Neural crest cell (in vitro differentiated cells): ENCODE measurements at regions not wholly inside any gene's neighbourhood (a gene's known extent, or its start where the extent isn't known, plus 50 kb on each side); places are given as distances from the start of the nearest gene placed in this dataset.

Source experiments
- DNase-seq: peaks from one replicate; pipeline ENCODE4 v3.0.0; 2021; ENCODE audit warnings: low read depth, mixed read lengths, low spot score
- H3K27ac Mint-ChIP-seq: one replicate; pipeline ENCODE4 v1.8.0; 2021; ENCODE audit warnings: mild to moderate bottlenecking, mixed read lengths; ENCODE audit not compliant: unreplicated experiment
- H3K27me3 Mint-ChIP-seq: 2 replicates; pipeline ENCODE4 v1.8.0; 2021; ENCODE audit warnings: low read depth, mild to moderate bottlenecking, mixed read lengths
- H3K36me3 Mint-ChIP-seq: 2 replicates; pipeline ENCODE4 v1.8.0; 2021; ENCODE audit warnings: low read depth, mild to moderate bottlenecking, mixed read lengths
- H3K4me1 Mint-ChIP-seq: 2 replicates; pipeline ENCODE4 v1.8.0; 2021; ENCODE audit warnings: mixed read lengths
- H3K4me3 Mint-ChIP-seq: one replicate; pipeline ENCODE4 v1.8.0; 2021; ENCODE audit warnings: mild to moderate bottlenecking, mixed read lengths
- H3K9me3 Mint-ChIP-seq: 2 replicates; pipeline ENCODE4 v1.8.0; 2021; ENCODE audit warnings: mixed read lengths
- TF ChIP-seq, protein P1 (sequence below): fragments of 200-600 bp; sonication (generic); conservative IDR thresholded peaks from 2 replicates; pipeline ENCODE4 v1.5.0; 2021; ENCODE audit warnings: antibody characterized with exemption, mild to moderate bottlenecking

DNA sequence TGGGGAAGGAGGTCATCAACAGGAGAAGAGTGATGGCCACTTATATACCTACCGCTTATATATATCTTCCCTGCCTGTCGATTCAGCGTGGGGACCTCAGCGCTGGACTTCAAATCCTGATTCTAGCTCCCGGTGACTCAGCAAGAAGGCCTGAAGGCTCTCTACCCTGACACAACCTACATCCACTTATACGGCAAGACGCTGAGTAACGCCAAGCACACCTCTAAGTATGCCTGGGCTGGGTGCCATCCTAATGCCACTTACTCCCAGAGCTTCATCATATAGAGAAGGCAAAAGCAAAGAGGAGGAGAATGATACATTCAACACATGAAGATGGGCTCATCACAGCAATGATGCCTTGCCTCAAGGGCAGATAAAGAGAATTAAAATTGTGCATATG lies 198.3 kb downstream of the CHIC2 start:
- Mint-ChIP-seq H3K4me3 (no peak overlapping the region), H3K27ac (no peak overlapping the region), H3K27me3 (no peaks in the 10 kb centered on the region), H3K36me3 (no peaks in the 10 kb centered on the region), H3K9me3 (no peaks in the 10 kb centered on the region), H3K4me1 (peaks cover 8% of the 10 kb centered on the region)
- TF ChIP-seq, protein P1, sequence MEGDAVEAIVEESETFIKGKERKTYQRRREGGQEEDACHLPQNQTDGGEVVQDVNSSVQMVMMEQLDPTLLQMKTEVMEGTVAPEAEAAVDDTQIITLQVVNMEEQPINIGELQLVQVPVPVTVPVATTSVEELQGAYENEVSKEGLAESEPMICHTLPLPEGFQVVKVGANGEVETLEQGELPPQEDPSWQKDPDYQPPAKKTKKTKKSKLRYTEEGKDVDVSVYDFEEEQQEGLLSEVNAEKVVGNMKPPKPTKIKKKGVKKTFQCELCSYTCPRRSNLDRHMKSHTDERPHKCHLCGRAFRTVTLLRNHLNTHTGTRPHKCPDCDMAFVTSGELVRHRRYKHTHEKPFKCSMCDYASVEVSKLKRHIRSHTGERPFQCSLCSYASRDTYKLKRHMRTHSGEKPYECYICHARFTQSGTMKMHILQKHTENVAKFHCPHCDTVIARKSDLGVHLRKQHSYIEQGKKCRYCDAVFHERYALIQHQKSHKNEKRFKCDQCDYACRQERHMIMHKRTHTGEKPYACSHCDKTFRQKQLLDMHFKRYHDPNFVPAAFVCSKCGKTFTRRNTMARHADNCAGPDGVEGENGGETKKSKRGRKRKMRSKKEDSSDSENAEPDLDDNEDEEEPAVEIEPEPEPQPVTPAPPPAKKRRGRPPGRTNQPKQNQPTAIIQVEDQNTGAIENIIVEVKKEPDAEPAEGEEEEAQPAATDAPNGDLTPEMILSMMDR: no peak
- no peak for DNase-seq

DNA sequence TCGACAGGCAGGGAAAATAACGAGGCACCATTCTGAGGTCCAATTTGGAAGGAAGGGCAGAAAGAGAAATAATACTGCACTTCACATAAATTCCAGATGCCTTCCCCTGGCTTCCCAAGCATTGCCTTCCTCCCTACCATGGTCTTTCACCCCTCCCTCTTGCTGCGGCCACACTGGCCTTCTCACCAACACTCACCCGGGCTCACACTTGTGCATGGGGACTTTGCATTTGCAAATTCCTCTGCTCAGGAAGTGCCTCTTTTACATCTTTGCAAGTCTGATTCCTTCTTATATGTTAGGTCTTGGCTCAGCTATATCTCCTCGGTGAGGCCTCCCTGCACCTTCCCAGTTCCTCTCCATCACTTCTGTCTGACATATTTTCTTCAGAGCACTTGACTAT lies 199.4 kb downstream of the CHIC2 start:
- TF ChIP-seq, protein P1: no peak
- no peak for DNase-seq
- no peak overlapping the region for H3K27ac Mint-ChIP-seq
- no peaks in the 10 kb centered on the region for H3K36me3 Mint-ChIP-seq
- no peak overlapping the region for H3K4me3 Mint-ChIP-seq
- no peaks in the 10 kb centered on the region for H3K9me3 Mint-ChIP-seq
- H3K27me3 Mint-ChIP-seq: no peaks in the 10 kb centered on the region
- peaks cover 8% of the 10 kb centered on the region for H3K4me1 Mint-ChIP-seq

DNA sequence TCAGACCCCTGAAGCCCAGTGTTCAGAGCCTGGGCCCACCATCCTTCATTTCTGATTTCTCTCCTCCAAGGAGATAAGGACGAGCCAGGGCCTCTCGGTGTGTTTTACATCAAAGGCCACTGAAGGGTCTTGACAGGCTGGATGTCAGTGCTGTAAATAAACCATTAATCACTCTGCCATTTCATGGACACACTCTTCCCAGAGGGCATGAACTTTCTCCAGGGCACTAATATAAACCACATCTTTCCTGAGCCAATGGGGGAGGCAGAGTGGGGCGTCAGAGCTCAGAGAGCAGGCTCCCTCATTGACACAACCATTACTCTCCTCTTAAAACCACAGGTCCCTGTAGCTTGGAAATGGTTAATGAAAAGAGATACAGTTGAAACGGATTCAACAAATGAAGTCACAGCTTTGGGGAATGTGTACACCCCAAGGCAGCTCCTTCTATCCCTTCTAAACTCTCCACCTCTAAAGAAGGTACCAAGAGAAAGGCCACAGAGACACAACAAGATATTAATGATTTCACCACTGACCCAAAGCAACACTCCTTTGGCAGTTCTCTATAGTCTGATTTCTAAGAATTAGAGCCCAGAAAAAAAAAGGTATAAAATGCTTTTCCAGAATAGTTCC lies 200.6 kb downstream of the CHIC2 start:
- Mint-ChIP-seq H3K27me3 (no peaks in the 10 kb centered on the region), H3K4me3 (no peak overlapping the region), H3K4me1 (peaks cover 8% of the 10 kb centered on the region), H3K36me3 (no peaks in the 10 kb centered on the region), H3K9me3 (peaks cover 3% of the 10 kb centered on the region), H3K27ac (no peak overlapping the region)
- TF ChIP-seq, protein P1: no peak
- DNase-seq: no peak

DNA sequence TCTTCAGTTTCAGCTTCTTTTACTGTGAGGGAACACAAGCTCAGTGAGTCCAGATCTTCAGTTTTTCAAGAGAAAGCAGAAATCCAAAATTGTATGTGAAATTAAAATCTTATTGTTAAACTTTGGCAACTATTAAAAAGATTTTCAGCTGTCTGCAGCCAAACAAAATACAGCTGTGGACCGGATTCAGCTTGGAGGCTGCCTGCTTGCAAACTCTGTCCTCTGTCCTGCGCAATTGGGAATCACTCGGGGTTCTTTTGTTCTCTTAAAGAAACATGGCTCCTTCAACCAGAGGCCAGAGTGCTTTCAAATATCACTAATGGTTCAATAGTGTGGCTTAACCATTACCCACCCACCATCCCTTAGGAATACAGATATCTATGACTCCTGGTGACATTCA lies 201.2 kb downstream of the CHIC2 start:
- DNase-seq: no peak
- H3K4me3 Mint-ChIP-seq: no peak overlapping the region
- no peaks in the 10 kb centered on the region for H3K27me3 Mint-ChIP-seq
- H3K36me3 Mint-ChIP-seq: no peaks in the 10 kb centered on the region
- H3K4me1 Mint-ChIP-seq: peaks cover 8% of the 10 kb centered on the region
- TF ChIP-seq, protein P1: no peak
- no peak overlapping the region for H3K27ac Mint-ChIP-seq
- H3K9me3 Mint-ChIP-seq: peaks cover 3% of the 10 kb centered on the region

DNA sequence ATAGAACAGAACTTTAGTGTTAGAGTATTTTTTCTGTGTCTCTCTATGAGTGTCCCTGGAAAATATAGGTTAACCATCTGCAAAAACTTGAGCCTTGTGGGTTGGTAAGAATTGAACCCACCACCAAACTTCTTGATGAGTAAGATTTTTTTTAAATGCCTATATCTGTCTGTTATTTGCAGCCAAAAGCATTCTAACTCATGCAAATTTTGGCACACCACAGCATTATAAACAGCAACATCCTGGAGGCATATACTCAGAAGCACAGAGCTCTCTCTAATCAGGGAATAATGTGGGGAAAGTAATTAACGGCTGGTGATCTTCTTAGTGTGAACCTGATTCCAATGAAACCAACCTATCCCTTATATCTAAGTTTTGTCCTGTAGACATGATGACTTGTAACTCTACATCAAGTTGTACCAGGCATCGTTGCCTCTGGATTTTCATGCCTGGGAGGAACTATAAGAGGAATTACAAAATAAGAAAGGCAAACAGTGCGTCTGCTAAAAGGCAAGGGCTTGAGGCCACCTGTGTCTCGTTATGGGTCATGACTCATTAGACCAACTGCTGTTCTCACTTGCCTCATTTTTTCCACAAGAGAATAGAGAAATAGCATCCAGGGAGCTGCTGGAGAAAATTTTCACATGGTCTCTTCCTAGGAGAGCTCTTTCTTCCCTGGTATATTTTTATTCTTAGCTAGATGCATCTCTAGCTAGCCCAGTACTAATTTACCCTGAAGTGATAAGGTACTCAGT lies 202.4 kb downstream of the CHIC2 start:
- Mint-ChIP-seq H3K4me1 (peaks cover 8% of the 10 kb centered on the region), H3K9me3 (peaks cover 3% of the 10 kb centered on the region), H3K27ac (no peak overlapping the region), H3K27me3 (no peaks in the 10 kb centered on the region), H3K36me3 (no peaks in the 10 kb centered on the region), H3K4me3 (no peak overlapping the region)
- TF ChIP-seq, protein P1: no peak
- DNase-seq: no peak
